Umbilical cord (tissue), 1 donor: ENCODE measurements at regions not wholly inside any gene's neighbourhood (a gene's known extent, or its start where the extent isn't known, plus 50 kb on each side); places are given as distances from the start of the nearest gene placed in this dataset.

ENCODE experiments used
- DNase-seq: peaks from one replicate; pipeline ENCODE4 v3.0.0-alpha.2; 2015; ENCODE audit warnings: low spot score

GRCh38 chr2:217749008-217749407 lies 253.8 kb downstream of the TNS1 start:
- DNase-seq = no peak

- no peak for DNase-seq
Measured at GRCh38 chr2:217746808-217747207, 256.0 kb downstream of the TNS1 start.

GRCh38 chr2:217743966-217744761 lies 258.6 kb downstream of the TNS1 start:
- DNase-seq = no peak

GRCh38 chr2:217743407-217743806 lies 259.4 kb downstream of the TNS1 start:
- no peak for DNase-seq

GRCh38 chr2:217742841-217743240 lies 260.0 kb downstream of the TNS1 start:
- no peak for DNase-seq

GRCh38 chr2:217742276-217742675 lies 260.5 kb downstream of the TNS1 start:
- DNase-seq = no peak

GRCh38 chr2:217741381-217741955 lies 261.3 kb downstream of the TNS1 start:
- DNase-seq = no peak

GRCh38 chr2:217740756-217741155 lies 262.0 kb downstream of the TNS1 start:
- DNase-seq = no peak

GRCh38 chr2:217740178-217740577 lies 262.6 kb downstream of the TNS1 start:
- DNase-seq = no peak

GRCh38 chr2:217739741-217740140 lies 263.1 kb downstream of the TNS1 start:
- no peak for DNase-seq

- DNase-seq = no peak
Measured at GRCh38 chr2:217738061-217738460, 264.7 kb downstream of the TNS1 start.

- no peak for DNase-seq
Measured at GRCh38 chr2:217736776-217737550, 265.8 kb downstream of the TNS1 start.

GRCh38 chr2:217735899-217736298 lies 266.9 kb downstream of the TNS1 start:
- no peak for DNase-seq

- no peak for DNase-seq
Measured at GRCh38 chr2:217735034-217735433, 267.8 kb downstream of the TNS1 start.

- no peak for DNase-seq
Measured at GRCh38 chr2:217733461-217733860, 269.3 kb downstream of the TNS1 start.

- DNase-seq = no peak
Measured at GRCh38 chr2:217732992-217733391, 269.8 kb downstream of the TNS1 start.

- DNase-seq = no peak
Measured at GRCh38 chr2:217731805-217732204, 271.0 kb downstream of the TNS1 start.

- peak; percentile 74 for DNase-seq
Measured at GRCh38 chr2:217729421-217730053, 273.3 kb downstream of the TNS1 start.

GRCh38 chr2:217727801-217728200 lies 275.0 kb downstream of the TNS1 start:
- no peak for DNase-seq

GRCh38 chr2:217725409-217725808 lies 277.4 kb downstream of the TNS1 start:
- no peak for DNase-seq

- DNase-seq = no peak
Measured at GRCh38 chr2:217724471-217724870, 278.3 kb downstream of the TNS1 start.

- DNase-seq = no peak
Measured at GRCh38 chr2:217723981-217724380, 278.8 kb downstream of the TNS1 start.
